Peyer's patch (tissue), 4 donors: ENCODE measurements at regions not wholly inside any gene's neighbourhood (a gene's known extent, or its start where the extent isn't known, plus 50 kb on each side); places are given as distances from the start of the nearest gene placed in this dataset.

Source experiments
- DNase-seq, 3 donors: peaks; one replicate each; pipeline ENCODE4 v3.0.0-alpha.2; 2017 to 2019
- H3K27ac ChIP-seq, 4 donors: fragments of 200-600 bp; sonication (generic); one replicate each; pipeline ENCODE4 v1.5.1; 2016 to 2019
- H3K27me3 ChIP-seq, 2 donors: fragments of 200-600 bp; sonication (generic); one replicate each; pipeline ENCODE4 v1.5.1; 2019
- H3K36me3 ChIP-seq, 3 donors: fragments of 200-600 bp; sonication (generic); one replicate each; pipeline ENCODE4 v1.5.1; 2016 to 2019
- H3K4me1 ChIP-seq, 4 donors: fragments of 200-600 bp; sonication (generic); one replicate each; pipeline ENCODE4 v1.5.1; 2016 to 2019
- H3K4me3 ChIP-seq, 4 donors: fragments of 200-600 bp; sonication (generic); 1 replicate in 3 of 4; 2 replicates in 1 of 4; pipeline ENCODE4 v1.5.1; 2016 to 2019; ENCODE audit warnings: mild to moderate bottlenecking in 1 of 4
- H3K9me3 ChIP-seq, 4 donors: fragments of 200-600 bp; sonication (generic); one replicate each; pipeline ENCODE4 v1.5.1; 2016 to 2019; ENCODE audit warnings: mild to moderate bottlenecking in 1 of 4
- CTCF ChIP-seq, 6 experiments: fragments of 450-650 bp in 4 of 6; fragments of 200-600 bp in 2 of 6; sonication (generic) in 1 of 6; IDR thresholded peaks; one replicate each; pipeline ENCODE4 v1.5.1; 2017 to 2019; ENCODE audit warnings: antibody characterized with exemption in 6 of 6, mild to moderate bottlenecking in 3 of 6, moderate library complexity in 1 of 6
- POLR2A ChIP-seq, 2 donors: fragments of 450-650 bp; IDR thresholded peaks; one replicate each; pipeline ENCODE4 v1.5.1; 2017; ENCODE audit warnings: antibody characterized with exemption in 2 of 2, mild to moderate bottlenecking in 2 of 2, moderate library complexity in 2 of 2

GRCh38 chr11:37632748-37633147, 1034.7 kb upstream of the RAG2 start:
- Histone ChIP-seq H3K9me3 (no peaks in the 10 kb centered on the region), H3K4me3 (no peak overlapping the region), H3K36me3 (no peaks in the 10 kb centered on the region), H3K4me1 (no peaks in the 10 kb centered on the region), H3K27ac (no peak overlapping the region), H3K27me3 (no peaks in the 10 kb centered on the region)
- TF ChIP-seq POLR2A (IDR thresholded peaks at IDR 0.05), result no peak
- TF ChIP-seq CTCF (IDR thresholded peaks at IDR 0.05), result no peak
- no peak for DNase-seq

GRCh38 chr11:37630866-37631265, 1032.8 kb upstream of the RAG2 start:
- Histone ChIP-seq H3K27me3 (no peaks in the 10 kb centered on the region), H3K4me1 (no peaks in the 10 kb centered on the region), H3K27ac (no peak overlapping the region), H3K4me3 (no peak overlapping the region), H3K36me3 (no peaks in the 10 kb centered on the region), H3K9me3 (no peaks in the 10 kb centered on the region)
- no peak for TF ChIP-seq CTCF (IDR thresholded peaks at IDR 0.05)
- no peak for TF ChIP-seq POLR2A (IDR thresholded peaks at IDR 0.05)
- DNase-seq, result no peak

- Histone ChIP-seq H3K4me3 (no peak overlapping the region), H3K4me1 (no peaks in the 10 kb centered on the region), H3K9me3 (no peaks in the 10 kb centered on the region), H3K27ac (no peak overlapping the region), H3K36me3 (no peaks in the 10 kb centered on the region), H3K27me3 (no peaks in the 10 kb centered on the region)
- TF ChIP-seq POLR2A (IDR thresholded peaks at IDR 0.05) (no peak), CTCF (IDR thresholded peaks at IDR 0.05) (no peak)
- DNase-seq, result no peak
Observed at GRCh38 chr11:37623778-37624177, 1025.7 kb upstream of the RAG2 start.

- no peaks in the 10 kb centered on the region for H3K4me1 ChIP-seq
- no peak for TF ChIP-seq POLR2A (IDR thresholded peaks at IDR 0.05)
- no peak for TF ChIP-seq CTCF (IDR thresholded peaks at IDR 0.05)
Observed at GRCh38 chr11:37621662-37622061, 1023.6 kb upstream of the RAG2 start.

GRCh38 chr11:37616291-37616690, 1018.3 kb upstream of the RAG2 start:
- Histone ChIP-seq H3K9me3 (no peaks in the 10 kb centered on the region), H3K4me3 (no peak overlapping the region), H3K27ac (no peak overlapping the region), H3K36me3 (no peaks in the 10 kb centered on the region), H3K4me1 (no peaks in the 10 kb centered on the region), H3K27me3 (no peaks in the 10 kb centered on the region)
- no peak for TF ChIP-seq CTCF (IDR thresholded peaks at IDR 0.05)
- TF ChIP-seq POLR2A (IDR thresholded peaks at IDR 0.05), result no peak
- no peak for DNase-seq

More at GRCh38 chr11:37621662-37622061, 1023.6 kb upstream of the RAG2 start:
- H3K36me3 ChIP-seq, result no peaks in the 10 kb centered on the region
- H3K27ac ChIP-seq, result no peak overlapping the region
- no peaks in the 10 kb centered on the region for H3K27me3 ChIP-seq
- no peak overlapping the region for H3K4me3 ChIP-seq
- H3K9me3 ChIP-seq, result no peaks in the 10 kb centered on the region
- no peak for DNase-seq

- H3K9me3 ChIP-seq, result no peaks in the 10 kb centered on the region
- DNase-seq, result no peak
- H3K27me3 ChIP-seq, result no peaks in the 10 kb centered on the region
- H3K4me3 ChIP-seq, result no peak overlapping the region
- no peaks in the 10 kb centered on the region for H3K4me1 ChIP-seq
- H3K36me3 ChIP-seq, result no peaks in the 10 kb centered on the region
- H3K27ac ChIP-seq, result no peak overlapping the region
- no peak for TF ChIP-seq CTCF (IDR thresholded peaks at IDR 0.05)
Observed at GRCh38 chr11:37613031-37613430, 1015.0 kb upstream of the RAG2 start.
